ENCODE measurements at regions not wholly inside any gene's neighbourhood (a gene's known extent, or its start where the extent isn't known, plus 50 kb on each side); places are given as distances from the start of the nearest gene placed in this dataset.

- no peaks in the 10 kb centered on the region for H3K27me3 ChIP-seq (ENCODE audit: insufficient read depth, poor library complexity, severe bottlenecking)
- H3K27ac ChIP-seq (replicated peaks) = no peak overlapping the region
- no peak for TF ChIP-seq SPI1 (IDR thresholded peaks at IDR 0.05; ENCODE audit: borderline replicate concordance, low read depth)
- TF ChIP-seq POLR2AphosphoS5 (IDR thresholded peaks at IDR 0.05; ENCODE audit: low read depth) = no peak
- DNase-seq (ENCODE audit: low read depth in 1 of 2, low spot score in 1 of 2) = no peak
- no peak overlapping the region for H3K4me3 ChIP-seq (replicated peaks; ENCODE audit: insufficient read depth, low read length)
Observed at GRCh38 chr12:43132291-43132690, 419.7 kb downstream of the ADAMTS20 start.

- no peak for DNase-seq (ENCODE audit: low read depth in 1 of 2, low spot score in 1 of 2)
- Histone ChIP-seq H3K27me3 (ENCODE audit: insufficient read depth, poor library complexity, severe bottlenecking) (no peaks in the 10 kb centered on the region), H3K4me3 (replicated peaks; ENCODE audit: insufficient read depth, low read length) (no peak overlapping the region), H3K27ac (replicated peaks) (no peak overlapping the region)
- TF ChIP-seq SPI1 (IDR thresholded peaks at IDR 0.05; ENCODE audit: borderline replicate concordance, low read depth) (no peak), REST (IDR thresholded peaks at IDR 0.05; ENCODE audit: insufficient replicate concordance, low read depth) (no peak), POLR2AphosphoS5 (IDR thresholded peaks at IDR 0.05; ENCODE audit: low read depth) (no peak), CTCF (IDR thresholded peaks at IDR 0.05; ENCODE audit: insufficient read depth, low read length) (no peak), GABPA (IDR thresholded peaks at IDR 0.05; ENCODE audit: low read depth) (no peak)
Observed at GRCh38 chr12:43131301-43131700, 420.7 kb downstream of the ADAMTS20 start.

DNA sequence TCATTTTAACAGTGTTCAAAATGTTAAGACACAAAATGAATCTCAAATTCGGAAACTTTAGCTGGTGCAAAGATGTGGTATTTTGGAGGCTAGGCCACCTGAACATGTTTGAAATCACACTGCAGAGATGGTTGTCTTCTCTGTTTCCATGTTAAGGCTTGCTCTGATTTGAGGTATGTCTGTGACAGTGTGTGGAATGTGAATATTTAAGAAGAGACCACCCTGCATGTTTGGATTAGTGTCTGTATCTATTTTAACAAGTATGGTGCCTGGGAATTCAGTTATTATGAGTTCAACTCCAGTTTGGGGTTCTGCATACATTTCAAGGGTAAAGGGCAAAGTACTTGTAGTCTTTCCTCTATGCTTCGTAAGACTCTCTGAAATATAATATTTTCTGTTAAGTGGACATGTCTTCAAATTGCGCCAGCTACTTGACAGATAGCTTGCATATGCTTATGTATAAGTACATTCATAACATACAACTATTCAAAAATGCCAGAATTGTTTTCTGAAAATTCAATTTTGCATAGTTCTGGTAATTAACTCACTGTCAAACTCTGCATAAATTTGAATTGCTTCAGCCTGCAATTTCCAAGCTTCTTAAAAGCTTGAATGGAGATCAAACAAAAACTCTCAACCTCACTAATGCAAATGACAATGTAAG, 424.0 kb downstream of the ADAMTS20 start:
- DNase-seq (ENCODE audit: low read depth in 1 of 2, low spot score in 1 of 2) = no peak
- Histone ChIP-seq H3K27ac (replicated peaks) (no peak overlapping the region), H3K27me3 (ENCODE audit: insufficient read depth, poor library complexity, severe bottlenecking) (no peaks in the 10 kb centered on the region), H3K4me3 (replicated peaks; ENCODE audit: insufficient read depth, low read length) (no peak overlapping the region)
- TF ChIP-seq REST (IDR thresholded peaks at IDR 0.05; ENCODE audit: insufficient replicate concordance, low read depth) (no peak), SPI1 (IDR thresholded peaks at IDR 0.05; ENCODE audit: borderline replicate concordance, low read depth) (no peak), POLR2AphosphoS5 (IDR thresholded peaks at IDR 0.05; ENCODE audit: low read depth) (no peak), CTCF (IDR thresholded peaks at IDR 0.05; ENCODE audit: insufficient read depth, low read length) (no peak), GABPA (IDR thresholded peaks at IDR 0.05; ENCODE audit: low read depth) (no peak)

DNA sequence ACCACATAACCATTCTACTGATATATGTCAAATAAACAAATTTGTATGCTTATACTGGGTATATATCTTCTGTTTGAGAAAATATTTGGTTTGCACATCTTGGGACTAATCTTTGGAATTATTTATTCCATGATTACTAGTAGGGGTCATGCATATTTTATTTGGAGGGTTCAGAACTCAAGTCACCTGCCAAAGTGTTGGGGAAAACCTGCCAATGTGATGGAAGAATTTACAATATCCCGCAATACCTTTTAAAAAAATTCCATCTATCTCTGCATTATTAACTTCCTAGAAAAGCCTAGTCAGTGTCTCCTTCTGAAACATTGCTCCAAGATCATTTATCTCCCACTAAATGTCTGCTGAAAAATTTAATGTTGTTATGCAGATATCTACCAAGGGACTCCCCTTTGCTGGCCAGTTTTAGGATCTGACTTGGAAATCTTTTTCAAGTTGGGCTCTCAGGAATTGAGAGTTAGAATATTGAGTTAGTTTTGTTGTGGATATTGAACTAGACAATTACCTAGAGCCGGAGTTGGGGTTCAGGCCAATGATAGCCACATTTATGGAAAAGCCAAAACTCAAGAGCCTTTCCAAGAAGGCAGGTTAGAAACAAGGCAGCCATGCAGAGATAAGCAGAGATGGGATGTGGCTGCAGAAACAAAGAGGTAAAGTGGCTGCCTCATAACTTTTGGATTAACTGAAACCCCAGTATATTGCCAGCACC, 425.2 kb downstream of the ADAMTS20 start:
- TF ChIP-seq POLR2AphosphoS5 (IDR thresholded peaks at IDR 0.05; ENCODE audit: low read depth) (no peak), REST (IDR thresholded peaks at IDR 0.05; ENCODE audit: insufficient replicate concordance, low read depth) (no peak), CTCF (IDR thresholded peaks at IDR 0.05; ENCODE audit: insufficient read depth, low read length) (no peak), GABPA (IDR thresholded peaks at IDR 0.05; ENCODE audit: low read depth) (no peak), SPI1 (IDR thresholded peaks at IDR 0.05; ENCODE audit: borderline replicate concordance, low read depth) (no peak)
- DNase-seq (ENCODE audit: low read depth in 1 of 2, low spot score in 1 of 2) = no peak
- Histone ChIP-seq H3K27ac (replicated peaks) (no peak overlapping the region), H3K4me3 (replicated peaks; ENCODE audit: insufficient read depth, low read length) (no peak overlapping the region), H3K27me3 (ENCODE audit: insufficient read depth, poor library complexity, severe bottlenecking) (no peaks in the 10 kb centered on the region)

All from HL-60 (cell line).